HEK293 (cell line): ENCODE measurements at regions not wholly inside any gene's neighbourhood (a gene's known extent, or its start where the extent isn't known, plus 50 kb on each side); places are given as distances from the start of the nearest gene placed in this dataset.

Source experiments
- CTCF ChIA-PET: fragments of 350-600 bp; formaldehyde crosslinking; extraction: SDS; loops from one replicate; lab custom pipeline; 2021; ENCODE audit warnings: antibody characterized with exemption; lab: Yijun Ruan, JAX
- POLR2A ChIA-PET: fragments of 300-600 bp; formaldehyde crosslinking; extraction: SDS; loops from one replicate; lab custom pipeline; 2020; ENCODE audit warnings: antibody characterized with exemption, inconsistent platforms; lab: Yijun Ruan, JAX
- H3K27ac ChIP-seq: fragments of 200-500 bp; sonication (Bioruptor generic); 2 replicates; pipeline ENCODE4 v1.5.1; 2014; ENCODE audit warnings: low read depth, low read length, control low read depth, inconsistent platforms; ENCODE audit errors: extremely low read depth
- H3K36me3 ChIP-seq, 2 experiments: fragments of 200-500 bp in 1 of 2; sonication (Bioruptor generic) in 1 of 2; 1 replicate in 1 of 2; 2 replicates in 1 of 2; pipeline ENCODE4 v1.5.1; 2014 to 2017; ENCODE audit warnings: inconsistent platforms in 2 of 2, low read length in 2 of 2; ENCODE audit not compliant: control insufficient read depth in 2 of 2, insufficient read depth in 1 of 2
- H3K4me1 ChIP-seq: fragments of 200-500 bp; sonication (Bioruptor generic); 2 replicates; pipeline ENCODE4 v1.5.1; 2014; ENCODE audit warnings: mild to moderate bottlenecking, low read length, inconsistent platforms; ENCODE audit not compliant: control insufficient read depth, insufficient read depth
- H3K4me3 ChIP-seq: 2 replicates; pipeline ENCODE4 v1.5.1; 2011; ENCODE audit warnings: low read depth, mild to moderate bottlenecking, control low read depth, low read length, moderate library complexity
- H3K9me3 ChIP-seq: fragments of 200-500 bp; sonication (Bioruptor generic); 2 replicates; pipeline ENCODE4 v1.5.1; 2014; ENCODE audit warnings: low read depth, low read length, inconsistent platforms; ENCODE audit not compliant: control insufficient read depth, insufficient read depth
- GLI4 ChIP-seq: fragments of 450-650 bp; formaldehyde crosslinking; IDR thresholded peaks from 2 replicates; pipeline ENCODE4 v1.5.1; 2016; ENCODE audit warnings: missing biosample characterization, missing genetic modification characterization
- HOXA7 ChIP-seq: sonication (generic); formaldehyde crosslinking; IDR thresholded peaks from 2 replicates; pipeline ENCODE4 v1.8.1; 2022; ENCODE audit warnings: missing genetic modification reagents, borderline replicate concordance
- HOXC10 ChIP-seq: sonication (generic); formaldehyde crosslinking; IDR thresholded peaks from 2 replicates; pipeline ENCODE4 v1.8.1; 2023; ENCODE audit warnings: mild to moderate bottlenecking, missing genetic modification reagents
- KLF1 ChIP-seq: fragments of 450-650 bp; formaldehyde crosslinking; IDR thresholded peaks from 2 replicates; pipeline ENCODE4 v1.5.1; 2016; ENCODE audit warnings: missing biosample characterization, missing genetic modification characterization
- MZF1 ChIP-seq: fragments of 450-650 bp; formaldehyde crosslinking; IDR thresholded peaks from 2 replicates; pipeline ENCODE4 v1.5.1; 2017; ENCODE audit warnings: missing biosample characterization, missing genetic modification characterization, borderline replicate concordance
- TRIM28 ChIP-seq: IDR thresholded peaks from 2 replicates; pipeline ENCODE4 v1.6.1; 2011; ENCODE audit warnings: low read length, control low read depth, borderline replicate concordance
- YY2 ChIP-seq: fragments of 450-650 bp; formaldehyde crosslinking; IDR thresholded peaks from 2 replicates; pipeline ENCODE4 v1.5.1; 2016; ENCODE audit warnings: missing biosample characterization, missing genetic modification characterization
- ZNF175 ChIP-seq: fragments of 450-650 bp; formaldehyde crosslinking; IDR thresholded peaks from 2 replicates; pipeline ENCODE4 v1.5.1; 2016; ENCODE audit warnings: missing biosample characterization, missing genetic modification characterization
- ZNF223 ChIP-seq: fragments of 450-650 bp; formaldehyde crosslinking; IDR thresholded peaks from 2 replicates; pipeline ENCODE4 v1.5.1; 2016; ENCODE audit warnings: missing biosample characterization, missing genetic modification characterization
- ZNF350 ChIP-seq: fragments of 450-650 bp; formaldehyde crosslinking; IDR thresholded peaks from 2 replicates; pipeline ENCODE4 v1.5.0; 2017; ENCODE audit warnings: missing biosample characterization, mild to moderate bottlenecking, missing genetic modification characterization
- ZNF426 ChIP-seq: fragments of 450-650 bp; formaldehyde crosslinking; IDR thresholded peaks from 2 replicates; pipeline ENCODE4 v1.5.1; 2017; ENCODE audit warnings: missing biosample characterization, missing genetic modification characterization, mild to moderate bottlenecking, inconsistent platforms, moderate library complexity
- ZNF560 ChIP-seq: fragments of 450-650 bp; formaldehyde crosslinking; IDR thresholded peaks from 2 replicates; pipeline ENCODE4 v1.5.1; 2017; ENCODE audit warnings: missing biosample characterization, missing genetic modification characterization, borderline replicate concordance
- ZNF596 ChIP-seq: fragments of 450-650 bp; IDR thresholded peaks from 2 replicates; pipeline ENCODE4 v1.5.0; 2018; ENCODE audit warnings: missing biosample characterization, mild to moderate bottlenecking, missing genetic modification characterization, moderate library complexity
- ZNF707 ChIP-seq: fragments of 450-650 bp; formaldehyde crosslinking; IDR thresholded peaks from 2 replicates; pipeline ENCODE4 v1.5.1; 2016; ENCODE audit warnings: missing biosample characterization, missing genetic modification characterization
- TF ChIP-seq, protein P1 (sequence below): fragments of 450-650 bp; formaldehyde crosslinking; IDR thresholded peaks from 2 replicates; pipeline ENCODE4 v1.5.1; 2016; ENCODE audit warnings: missing biosample characterization, missing genetic modification characterization
- TF ChIP-seq, protein P2 (sequence below): fragments of 450-650 bp; formaldehyde crosslinking; IDR thresholded peaks from 2 replicates; pipeline ENCODE4 v1.5.1; 2016; ENCODE audit warnings: missing biosample characterization, missing genetic modification characterization
- TF ChIP-seq, protein P3 (sequence below): fragments of 450-650 bp; formaldehyde crosslinking; IDR thresholded peaks from 2 replicates; pipeline ENCODE4 v1.5.1; 2016; ENCODE audit warnings: missing biosample characterization, missing genetic modification characterization

DNA sequence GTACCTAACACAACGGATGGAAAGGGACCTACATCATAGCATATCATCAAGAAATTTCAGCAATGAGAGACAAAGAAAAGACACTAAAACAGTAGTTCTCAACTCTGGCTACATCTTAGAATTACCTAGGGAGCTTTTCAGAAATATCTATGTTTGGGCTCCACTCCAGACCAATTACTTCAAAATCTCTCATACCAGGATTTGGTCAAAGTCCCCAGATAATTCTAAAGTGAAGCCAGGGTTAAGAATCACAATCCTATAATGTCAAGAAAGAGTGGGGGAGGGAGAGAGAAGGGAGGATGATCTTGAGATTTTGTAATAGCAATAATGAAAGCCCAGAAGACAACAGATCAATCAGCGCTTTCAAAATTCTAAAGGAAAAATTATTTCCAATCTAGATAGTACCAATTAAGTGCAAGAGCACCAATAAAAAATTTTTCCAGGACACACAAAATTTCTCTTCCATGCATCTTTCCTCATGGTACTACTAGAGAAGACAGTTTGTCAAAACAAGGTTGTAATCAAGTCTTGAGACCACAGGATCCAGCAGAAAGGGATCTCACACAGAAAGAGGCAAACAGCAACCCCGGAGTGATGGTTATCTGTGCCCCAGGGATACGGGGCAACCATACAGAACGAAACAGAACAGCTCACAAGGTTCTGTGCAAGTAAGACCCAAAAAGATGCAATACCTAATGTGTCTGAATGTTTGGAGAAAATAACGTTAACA, 152.9 kb upstream of the DST start:
- no peak overlapping the region for H3K4me3 ChIP-seq
- CTCF ChIA-PET, result interaction anchor here (0.5 to 1.5 kb wide), 3 partner anchors 7 to 83 kb away, joined by 3 to 6 read pairs (median 4); no protein-coding TSS in a partner anchor
- H3K4me1 ChIP-seq, result peaks cover 21% of the 10 kb centered on the region
- no peak overlapping the region for H3K27ac ChIP-seq
- no peaks in the 10 kb centered on the region for H3K9me3 ChIP-seq
- POLR2A ChIA-PET, result no interaction called here
- TF ChIP-seq YY2 (tag by site-specific recombination) (no peak), MZF1 (peak; percentile 76; the same call in 1 of the 2 replicates)
- H3K36me3 ChIP-seq, result no peaks in the 10 kb centered on the region

DNA sequence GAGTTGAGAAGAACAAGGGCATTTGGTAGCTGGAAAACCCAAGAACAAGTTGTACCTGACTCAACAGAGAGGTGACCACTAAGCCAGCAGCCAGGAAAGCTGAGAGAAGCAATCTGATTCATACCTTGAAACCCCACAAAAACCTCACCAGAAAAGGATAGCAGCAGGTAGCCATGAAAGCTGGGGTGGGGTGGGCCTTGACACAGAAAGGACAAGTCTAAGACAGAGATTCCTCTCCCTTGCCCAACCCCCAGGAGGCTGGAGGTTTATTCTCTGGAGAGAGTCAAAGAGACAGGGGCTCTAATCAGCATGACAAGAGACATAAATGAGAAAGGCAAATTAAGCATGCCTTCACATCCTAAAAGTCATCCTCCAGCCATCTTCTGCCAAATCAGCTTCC, 151.7 kb upstream of the DST start:
- Histone ChIP-seq H3K4me3 (no peak overlapping the region), H3K27ac (no peak overlapping the region), H3K36me3 (no peaks in the 10 kb centered on the region), H3K4me1 (peaks cover 22% of the 10 kb centered on the region), H3K9me3 (no peaks in the 10 kb centered on the region)
- TF ChIP-seq KLF1 (tag by site-specific recombination) (no peak), MZF1 (no peak), ZNF175 (tag by site-specific recombination) (no peak), ZNF350 (no peak)
- TF ChIP-seq, protein P1, sequence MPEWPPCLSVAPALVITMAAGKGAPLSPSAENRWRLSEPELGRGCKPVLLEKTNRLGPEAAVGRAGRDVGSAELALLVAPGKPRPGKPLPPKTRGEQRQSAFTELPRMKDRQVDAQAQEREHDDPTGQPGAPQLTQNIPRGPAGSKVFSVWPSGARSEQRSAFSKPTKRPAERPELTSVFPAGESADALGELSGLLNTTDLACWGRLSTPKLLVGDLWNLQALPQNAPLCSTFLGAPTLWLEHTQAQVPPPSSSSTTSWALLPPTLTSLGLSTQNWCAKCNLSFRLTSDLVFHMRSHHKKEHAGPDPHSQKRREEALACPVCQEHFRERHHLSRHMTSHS (tag by site-specific recombination), result no peak
- CTCF ChIA-PET, result interaction anchor here (0.7 to 1.5 kb wide), 5 partner anchors 8 to 152 kb away, joined by 3 to 4 read pairs (median 3); partner anchors contain the start of gene DST
- POLR2A ChIA-PET, result no interaction called here

DNA sequence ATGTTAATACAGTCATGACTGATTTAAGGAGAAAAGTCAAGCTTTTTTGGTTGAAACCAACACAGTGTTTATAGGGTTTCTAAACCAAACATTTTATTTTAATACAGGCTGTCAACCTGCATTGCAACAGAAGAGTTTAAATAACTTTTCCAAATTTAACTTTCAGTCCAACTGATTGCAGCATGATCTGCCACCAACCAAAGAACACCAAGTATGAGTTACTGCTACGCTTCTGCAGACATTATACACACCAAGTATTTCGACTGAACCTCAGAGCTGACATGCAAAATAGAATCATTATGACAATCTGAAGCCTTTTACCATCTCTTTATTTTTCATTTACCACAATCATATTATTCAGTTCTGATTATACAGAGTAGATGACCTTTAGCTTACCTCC, 151.2 kb upstream of the DST start:
- peaks cover 22% of the 10 kb centered on the region for H3K4me1 ChIP-seq
- TF ChIP-seq, protein P2, sequence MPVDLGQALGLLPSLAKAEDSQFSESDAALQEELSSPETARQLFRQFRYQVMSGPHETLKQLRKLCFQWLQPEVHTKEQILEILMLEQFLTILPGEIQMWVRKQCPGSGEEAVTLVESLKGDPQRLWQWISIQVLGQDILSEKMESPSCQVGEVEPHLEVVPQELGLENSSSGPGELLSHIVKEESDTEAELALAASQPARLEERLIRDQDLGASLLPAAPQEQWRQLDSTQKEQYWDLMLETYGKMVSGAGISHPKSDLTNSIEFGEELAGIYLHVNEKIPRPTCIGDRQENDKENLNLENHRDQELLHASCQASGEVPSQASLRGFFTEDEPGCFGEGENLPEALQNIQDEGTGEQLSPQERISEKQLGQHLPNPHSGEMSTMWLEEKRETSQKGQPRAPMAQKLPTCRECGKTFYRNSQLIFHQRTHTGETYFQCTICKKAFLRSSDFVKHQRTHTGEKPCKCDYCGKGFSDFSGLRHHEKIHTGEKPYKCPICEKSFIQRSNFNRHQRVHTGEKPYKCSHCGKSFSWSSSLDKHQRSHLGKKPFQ (tag by site-specific recombination), result no peak
- TF ChIP-seq HOXC10 (CRISPR knock-in tag) (no peak), ZNF707 (tag by site-specific recombination) (no peak), GLI4 (no peak)
- TF ChIP-seq, all 188 proteins: peak for 0
- H3K36me3 ChIP-seq, result no peaks in the 10 kb centered on the region; a peak in 1 of 3 replicates
- H3K4me3 ChIP-seq, result no peak overlapping the region
- CTCF ChIA-PET, result interaction anchor here (0.9 to 1.5 kb wide), 4 partner anchors 9 to 151 kb away, joined by 3 to 4 read pairs (median 4); partner anchors contain the start of gene DST
- no peak overlapping the region for H3K27ac ChIP-seq
- POLR2A ChIA-PET, result no interaction called here
- H3K9me3 ChIP-seq, result no peaks in the 10 kb centered on the region

DNA sequence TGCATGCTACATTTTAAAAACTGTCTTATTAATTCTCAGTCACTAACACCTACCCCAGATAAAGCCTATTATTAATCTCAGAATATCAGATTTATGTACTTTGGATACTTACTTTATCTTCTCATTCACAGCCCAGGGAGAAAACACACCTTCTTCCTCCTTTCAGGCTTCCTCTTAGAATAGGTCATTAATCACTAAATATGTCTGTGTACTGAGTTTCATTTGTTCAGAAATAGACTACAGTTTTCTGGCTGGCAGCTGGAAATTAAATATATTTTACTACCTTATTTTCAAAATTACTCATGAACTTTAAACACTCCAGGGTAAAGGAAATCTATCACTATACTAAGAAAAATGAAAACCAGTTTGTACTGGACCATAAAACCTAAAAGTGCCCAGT, 147.7 kb upstream of the DST start:
- H3K9me3 ChIP-seq, result no peaks in the 10 kb centered on the region
- ChIA-PET CTCF (interaction anchor here (0.6 kb wide), 2 partner anchors 20 to 76 kb away, joined by 3 read pairs; no protein-coding TSS in a partner anchor), POLR2A (interaction anchor here (1.3 kb wide), 1 partner anchor 18 kb away, joined by 3 read pairs; no protein-coding TSS in a partner anchor)
- H3K27ac ChIP-seq, result no peak overlapping the region
- no peaks in the 10 kb centered on the region; a peak in 2 of 3 replicates for H3K36me3 ChIP-seq
- no peak for TF ChIP-seq TRIM28
- TF ChIP-seq ZNF223, result no peak
- TF ChIP-seq, protein P3, sequence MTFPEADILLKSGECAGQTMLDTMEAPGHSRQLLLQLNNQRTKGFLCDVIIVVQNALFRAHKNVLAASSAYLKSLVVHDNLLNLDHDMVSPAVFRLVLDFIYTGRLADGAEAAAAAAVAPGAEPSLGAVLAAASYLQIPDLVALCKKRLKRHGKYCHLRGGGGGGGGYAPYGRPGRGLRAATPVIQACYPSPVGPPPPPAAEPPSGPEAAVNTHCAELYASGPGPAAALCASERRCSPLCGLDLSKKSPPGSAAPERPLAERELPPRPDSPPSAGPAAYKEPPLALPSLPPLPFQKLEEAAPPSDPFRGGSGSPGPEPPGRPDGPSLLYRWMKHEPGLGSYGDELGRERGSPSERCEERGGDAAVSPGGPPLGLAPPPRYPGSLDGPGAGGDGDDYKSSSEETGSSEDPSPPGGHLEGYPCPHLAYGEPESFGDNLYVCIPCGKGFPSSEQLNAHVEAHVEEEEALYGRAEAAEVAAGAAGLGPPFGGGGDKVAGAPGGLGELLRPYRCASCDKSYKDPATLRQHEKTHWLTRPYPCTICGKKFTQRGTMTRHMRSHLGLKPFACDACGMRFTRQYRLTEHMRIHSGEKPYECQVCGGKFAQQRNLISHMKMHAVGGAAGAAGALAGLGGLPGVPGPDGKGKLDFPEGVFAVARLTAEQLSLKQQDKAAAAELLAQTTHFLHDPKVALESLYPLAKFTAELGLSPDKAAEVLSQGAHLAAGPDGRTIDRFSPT, result no peak
- TF ChIP-seq ZNF560, result no peak
- TF ChIP-seq HOXA7, result no peak
- no peak for TF ChIP-seq ZNF426
- no peak for TF ChIP-seq ZNF596 (tag by site-specific recombination)
- H3K4me1 ChIP-seq, result peaks cover 7% of the 10 kb centered on the region
- H3K4me3 ChIP-seq, result no peak overlapping the region
